ENCODE measurements at regions not wholly inside any gene's neighbourhood (a gene's known extent, or its start where the extent isn't known, plus 50 kb on each side); places are given as distances from the start of the nearest gene placed in this dataset.

DNA sequence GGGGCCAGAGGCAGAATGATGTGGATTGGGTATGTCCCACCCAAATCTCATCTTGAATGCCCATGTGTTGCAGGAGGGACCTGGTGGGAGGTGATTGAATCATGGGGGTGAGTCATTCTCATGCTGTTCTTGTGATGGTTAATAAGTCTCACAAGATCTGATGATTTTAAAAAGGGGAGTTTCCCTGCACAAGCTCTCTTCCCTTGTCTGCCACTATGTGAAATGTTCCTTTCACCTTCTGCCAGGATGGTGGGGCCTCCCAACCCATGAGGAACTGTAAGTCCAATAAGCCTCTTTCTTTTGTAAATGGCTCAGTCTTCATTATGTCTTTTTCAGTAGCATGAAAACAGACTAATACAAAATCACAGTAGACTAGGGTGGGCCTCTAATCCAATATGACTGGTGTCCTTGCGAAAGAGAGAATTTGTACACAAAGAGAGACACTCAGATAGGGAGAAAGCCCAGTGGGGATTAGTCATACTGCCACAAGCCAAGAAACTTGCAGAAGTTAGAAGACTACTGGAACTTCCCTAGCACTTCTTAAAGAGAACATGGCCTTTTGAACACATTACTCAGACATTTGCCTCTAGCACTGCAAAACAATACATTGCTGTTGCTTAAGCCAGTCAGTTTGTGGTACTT lies 68.4 kb downstream of the ANXA1 start:
- no peaks in the 10 kb centered on the region for H3K36me3 Mint-ChIP-seq (ENCODE audit: low read depth, unreplicated experiment)
- DNase-seq (ENCODE audit: low spot score), result no peak
- H3K4me1 Mint-ChIP-seq (ENCODE audit: unreplicated experiment), result peaks cover 3% of the 10 kb centered on the region
- H3K4me3 Mint-ChIP-seq (ENCODE audit: unreplicated experiment), result no peak overlapping the region
- TF ChIP-seq, protein P1, sequence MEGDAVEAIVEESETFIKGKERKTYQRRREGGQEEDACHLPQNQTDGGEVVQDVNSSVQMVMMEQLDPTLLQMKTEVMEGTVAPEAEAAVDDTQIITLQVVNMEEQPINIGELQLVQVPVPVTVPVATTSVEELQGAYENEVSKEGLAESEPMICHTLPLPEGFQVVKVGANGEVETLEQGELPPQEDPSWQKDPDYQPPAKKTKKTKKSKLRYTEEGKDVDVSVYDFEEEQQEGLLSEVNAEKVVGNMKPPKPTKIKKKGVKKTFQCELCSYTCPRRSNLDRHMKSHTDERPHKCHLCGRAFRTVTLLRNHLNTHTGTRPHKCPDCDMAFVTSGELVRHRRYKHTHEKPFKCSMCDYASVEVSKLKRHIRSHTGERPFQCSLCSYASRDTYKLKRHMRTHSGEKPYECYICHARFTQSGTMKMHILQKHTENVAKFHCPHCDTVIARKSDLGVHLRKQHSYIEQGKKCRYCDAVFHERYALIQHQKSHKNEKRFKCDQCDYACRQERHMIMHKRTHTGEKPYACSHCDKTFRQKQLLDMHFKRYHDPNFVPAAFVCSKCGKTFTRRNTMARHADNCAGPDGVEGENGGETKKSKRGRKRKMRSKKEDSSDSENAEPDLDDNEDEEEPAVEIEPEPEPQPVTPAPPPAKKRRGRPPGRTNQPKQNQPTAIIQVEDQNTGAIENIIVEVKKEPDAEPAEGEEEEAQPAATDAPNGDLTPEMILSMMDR (IDR thresholded peaks at IDR 0.05; ENCODE audit: unreplicated experiment), result no peak
- H3K27me3 Mint-ChIP-seq (ENCODE audit: unreplicated experiment), result no peaks in the 10 kb centered on the region
- H3K9me3 Mint-ChIP-seq (ENCODE audit: unreplicated experiment), result no peaks in the 10 kb centered on the region
- no peak overlapping the region for H3K27ac Mint-ChIP-seq (ENCODE audit: unreplicated experiment)

DNA sequence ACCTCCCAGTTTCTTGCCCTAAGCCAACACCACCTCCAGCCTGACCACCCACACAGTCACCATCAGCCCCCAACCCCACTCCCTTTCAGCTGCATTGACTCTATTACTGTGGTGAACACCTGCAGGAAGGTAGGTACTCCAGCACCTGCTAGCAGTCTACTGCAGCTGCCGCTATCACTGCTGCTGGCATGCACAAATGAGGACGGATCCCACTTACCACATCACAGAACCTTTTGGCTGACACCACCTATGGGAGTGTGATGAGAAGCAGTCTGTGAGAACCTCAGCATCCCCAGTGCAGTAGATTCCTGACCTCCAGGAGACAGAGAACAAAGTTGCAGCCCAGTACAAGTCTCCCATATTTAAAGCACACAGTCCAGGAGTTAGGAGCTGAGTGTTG lies 71.9 kb downstream of the ANXA1 start:
- Mint-ChIP-seq H3K36me3 (ENCODE audit: low read depth, unreplicated experiment) (no peaks in the 10 kb centered on the region), H3K9me3 (ENCODE audit: unreplicated experiment) (no peaks in the 10 kb centered on the region), H3K27me3 (ENCODE audit: unreplicated experiment) (no peaks in the 10 kb centered on the region), H3K4me1 (ENCODE audit: unreplicated experiment) (no peaks in the 10 kb centered on the region), H3K27ac (ENCODE audit: unreplicated experiment) (no peak overlapping the region), H3K4me3 (ENCODE audit: unreplicated experiment) (no peak overlapping the region)
- no peak for DNase-seq (ENCODE audit: low spot score)
- TF ChIP-seq, protein P1 (IDR thresholded peaks at IDR 0.05; ENCODE audit: unreplicated experiment), result no peak

DNA sequence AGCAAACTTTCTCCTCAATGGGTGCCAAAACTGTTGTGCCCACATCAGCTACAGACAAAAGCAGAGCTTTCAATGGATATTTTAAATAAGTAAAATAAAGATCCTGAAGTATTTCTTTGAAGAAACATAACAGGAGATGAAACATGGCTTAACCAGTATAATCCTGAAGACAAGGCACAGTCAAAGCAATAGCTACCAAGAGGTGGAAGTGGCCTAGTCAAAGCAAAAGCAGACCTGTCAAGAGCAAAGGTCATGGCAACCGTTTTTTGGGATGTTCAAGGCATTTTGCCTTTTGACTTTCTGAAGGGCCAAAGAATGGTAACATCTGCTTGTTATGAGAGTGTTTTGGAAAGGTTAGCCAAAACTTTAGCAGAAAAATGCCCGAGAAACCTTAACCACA lies 77.9 kb downstream of the ANXA1 start:
- no peak for DNase-seq (ENCODE audit: low spot score)
- Mint-ChIP-seq H3K27ac (ENCODE audit: unreplicated experiment) (no peak overlapping the region), H3K4me1 (ENCODE audit: unreplicated experiment) (no peaks in the 10 kb centered on the region), H3K4me3 (ENCODE audit: unreplicated experiment) (no peak overlapping the region), H3K9me3 (ENCODE audit: unreplicated experiment) (no peaks in the 10 kb centered on the region), H3K36me3 (ENCODE audit: low read depth, unreplicated experiment) (no peaks in the 10 kb centered on the region), H3K27me3 (ENCODE audit: unreplicated experiment) (no peaks in the 10 kb centered on the region)
- TF ChIP-seq, protein P1 (IDR thresholded peaks at IDR 0.05; ENCODE audit: unreplicated experiment), result no peak

DNA sequence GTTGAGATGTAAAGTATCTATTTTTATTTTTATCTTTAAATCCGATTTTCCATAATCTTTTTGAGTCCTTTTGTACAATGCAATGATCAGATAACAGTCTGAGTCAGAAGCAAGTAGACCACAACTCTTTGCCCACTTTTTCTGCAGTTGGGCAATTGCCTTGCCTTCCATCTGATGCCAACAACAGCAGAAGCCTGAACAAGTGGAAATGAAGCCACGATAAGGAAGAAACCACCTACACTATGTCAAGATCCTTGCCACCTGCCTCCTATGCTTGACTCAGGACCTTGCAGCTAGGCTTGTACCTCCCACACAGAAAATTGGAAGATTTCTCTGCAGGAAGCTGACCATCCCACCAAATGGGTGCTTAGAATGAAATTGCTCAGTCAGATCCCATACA lies 78.6 kb downstream of the ANXA1 start:
- H3K36me3 Mint-ChIP-seq (ENCODE audit: low read depth, unreplicated experiment), result no peaks in the 10 kb centered on the region

DNA sequence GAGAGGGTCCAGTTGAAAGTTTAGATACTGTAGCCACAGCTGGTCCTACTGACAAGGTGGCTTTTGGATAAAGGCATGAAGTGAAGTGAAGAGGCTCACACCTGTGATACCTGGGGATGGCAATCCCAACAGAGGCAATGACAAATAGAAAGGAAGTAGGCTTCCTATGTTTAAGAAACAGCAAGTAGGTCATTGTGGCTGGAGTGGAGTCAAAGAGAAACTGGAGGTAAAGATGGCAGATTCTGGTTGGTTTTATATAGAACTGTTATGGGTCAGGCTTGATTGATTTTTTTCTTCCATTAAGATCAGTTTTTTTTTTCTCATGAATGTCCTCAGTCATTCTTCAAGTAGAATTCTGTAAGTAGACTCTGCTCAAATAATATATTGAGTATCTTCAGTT lies 79.5 kb downstream of the ANXA1 start:
- no peak overlapping the region for H3K4me3 Mint-ChIP-seq (ENCODE audit: unreplicated experiment)
- no peaks in the 10 kb centered on the region for H3K4me1 Mint-ChIP-seq (ENCODE audit: unreplicated experiment)
- no peaks in the 10 kb centered on the region for H3K9me3 Mint-ChIP-seq (ENCODE audit: unreplicated experiment)
- no peak for DNase-seq (ENCODE audit: low spot score)
- no peak overlapping the region for H3K27ac Mint-ChIP-seq (ENCODE audit: unreplicated experiment)
- TF ChIP-seq, protein P1 (IDR thresholded peaks at IDR 0.05; ENCODE audit: unreplicated experiment), result no peak
- H3K36me3 Mint-ChIP-seq (ENCODE audit: low read depth, unreplicated experiment), result no peaks in the 10 kb centered on the region
- no peaks in the 10 kb centered on the region for H3K27me3 Mint-ChIP-seq (ENCODE audit: unreplicated experiment)

More for the DNA sequence above, 78.6 kb downstream of the ANXA1 start:
- Mint-ChIP-seq H3K4me1 (ENCODE audit: unreplicated experiment) (no peaks in the 10 kb centered on the region), H3K27me3 (ENCODE audit: unreplicated experiment) (no peaks in the 10 kb centered on the region), H3K4me3 (ENCODE audit: unreplicated experiment) (no peak overlapping the region), H3K27ac (ENCODE audit: unreplicated experiment) (no peak overlapping the region), H3K9me3 (ENCODE audit: unreplicated experiment) (no peaks in the 10 kb centered on the region)
- TF ChIP-seq, protein P1 (IDR thresholded peaks at IDR 0.05; ENCODE audit: unreplicated experiment), result no peak
- DNase-seq (ENCODE audit: low spot score), result no peak
